PFSK-1 (cell line): ENCODE measurements at regions not wholly inside any gene's neighbourhood (a gene's known extent, or its start where the extent isn't known, plus 50 kb on each side); places are given as distances from the start of the nearest gene placed in this dataset.

Experiments
- POLR2AphosphoS5 ChIP-seq: IDR thresholded peaks from 2 replicates; pipeline ENCODE4 v1.6.1; 2012; ENCODE audit warnings: low read depth, mild to moderate bottlenecking, control low read depth, low read length, moderate library complexity
- REST ChIP-seq, 2 experiments: IDR thresholded peaks; 2 replicates each; pipeline versions ENCODE4 v1.6.1 to v1.8.0; 2011 to 2012; ENCODE audit warnings: low read depth in 2 of 2, low read length in 2 of 2, control low read depth in 1 of 2, inconsistent platforms in 1 of 2, mild to moderate bottlenecking in 1 of 2, moderate library complexity in 1 of 2; ENCODE audit not compliant: insufficient read depth in 1 of 2

GRCh38 chr21:15441992-15442391 lies 287.8 kb upstream of the USP25 start:
- TF ChIP-seq POLR2AphosphoS5 (no peak), REST (IDR thresholded peaks at IDR 0.05; ENCODE audit: insufficient read depth in 1 of 2, low read depth in 2 of 2, low read length in 2 of 2) (no peak)
